MM.1S (cell line): ENCODE measurements at regions not wholly inside any gene's neighbourhood (a gene's known extent, or its start where the extent isn't known, plus 50 kb on each side); places are given as distances from the start of the nearest gene placed in this dataset.
A peak's percentile ranks its signal among the peaks of the same experiment; 100 is the strongest.

ENCODE experiments used
- CTCF ChIP-seq: fragments of 300-600 bp; sonication (generic); IDR thresholded peaks from 2 replicates; pipeline ENCODE4 v1.5.1; 2016; ENCODE audit warnings: antibody characterized with exemption, low read length, mixed read lengths
- EZH2 ChIP-seq: fragments of 300-600 bp; sonication (generic); optimal IDR thresholded peaks from 2 replicates; pipeline ENCODE3; 2017; ENCODE audit warnings: low read depth, mild to moderate bottlenecking, antibody characterized with exemption, low read length, mixed read lengths
- EZH2phosphoT487 ChIP-seq: fragments of 300-600 bp; sonication (generic); IDR thresholded peaks from 2 replicates; pipeline ENCODE4 v1.6.1; 2018; ENCODE audit warnings: antibody characterized with exemption, low read length

- TF ChIP-seq CTCF (peak; percentile 40), EZH2phosphoT487 (no peak), EZH2 (no peak)
Measured at GRCh38 chr6:23659125-23659524, 466.9 kb upstream of the NRSN1 start.
